Fibroblast of the aortic adventitia (primary cell): ENCODE measurements at regions not wholly inside any gene's neighbourhood (a gene's known extent, or its start where the extent isn't known, plus 50 kb on each side); places are given as distances from the start of the nearest gene placed in this dataset.

ENCODE experiments used
- DNase-seq: peaks from one replicate; pipeline ENCODE4 v3.0.0-alpha.2; 2010; ENCODE audit warnings: low read depth
- H3K4me3 ChIP-seq: 2 replicates; pipeline ENCODE4 v1.5.1; 2011; ENCODE audit warnings: low read depth, mild to moderate bottlenecking, control low read depth, low read length, moderate library complexity
- CTCF ChIP-seq: IDR thresholded peaks from 2 replicates; pipeline ENCODE4 v1.5.1; 2011; ENCODE audit warnings: mild to moderate bottlenecking, low read length, control low read depth, inconsistent platforms; ENCODE audit not compliant: insufficient read depth

GRCh38 chr2:212854771-212855170 lies 296.6 kb downstream of the IKZF2 start:
- no peak for TF ChIP-seq CTCF
- no peak for DNase-seq

GRCh38 chr2:212854116-212854515 lies 297.3 kb downstream of the IKZF2 start:
- TF ChIP-seq CTCF: no peak
- DNase-seq: no peak
- H3K4me3 ChIP-seq: no peak overlapping the region

More at GRCh38 chr2:212854771-212855170, 296.6 kb downstream of the IKZF2 start:
- H3K4me3 ChIP-seq: no peak overlapping the region

DNA sequence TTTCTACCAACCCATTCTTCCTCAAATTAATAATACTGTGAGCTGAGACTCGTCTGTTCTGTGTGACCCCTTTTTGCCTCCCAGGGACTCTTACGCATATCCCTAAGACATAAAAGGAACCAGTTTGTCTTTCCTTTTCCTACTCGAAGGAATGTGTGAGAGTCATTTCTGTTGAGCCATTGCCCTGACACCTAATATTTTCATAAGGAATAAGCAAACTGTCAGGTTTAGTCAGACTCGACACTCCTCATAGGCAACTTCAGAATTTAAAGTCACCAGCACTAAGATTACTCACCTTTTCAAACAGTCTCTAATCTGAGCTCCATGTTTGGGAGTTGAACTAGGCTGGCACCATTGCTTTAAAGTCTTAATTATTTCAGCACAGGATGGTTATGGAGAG lies 305.5 kb downstream of the IKZF2 start:
- H3K4me3 ChIP-seq: no peak overlapping the region
- peak; percentile 37 for DNase-seq
- no peak for TF ChIP-seq CTCF

- peak; percentile 82 for DNase-seq
- TF ChIP-seq CTCF: no peak
- no peak overlapping the region for H3K4me3 ChIP-seq
Measured at GRCh38 chr2:212843409-212844199, 305.0 kb upstream of the ERBB4 start.

DNA sequence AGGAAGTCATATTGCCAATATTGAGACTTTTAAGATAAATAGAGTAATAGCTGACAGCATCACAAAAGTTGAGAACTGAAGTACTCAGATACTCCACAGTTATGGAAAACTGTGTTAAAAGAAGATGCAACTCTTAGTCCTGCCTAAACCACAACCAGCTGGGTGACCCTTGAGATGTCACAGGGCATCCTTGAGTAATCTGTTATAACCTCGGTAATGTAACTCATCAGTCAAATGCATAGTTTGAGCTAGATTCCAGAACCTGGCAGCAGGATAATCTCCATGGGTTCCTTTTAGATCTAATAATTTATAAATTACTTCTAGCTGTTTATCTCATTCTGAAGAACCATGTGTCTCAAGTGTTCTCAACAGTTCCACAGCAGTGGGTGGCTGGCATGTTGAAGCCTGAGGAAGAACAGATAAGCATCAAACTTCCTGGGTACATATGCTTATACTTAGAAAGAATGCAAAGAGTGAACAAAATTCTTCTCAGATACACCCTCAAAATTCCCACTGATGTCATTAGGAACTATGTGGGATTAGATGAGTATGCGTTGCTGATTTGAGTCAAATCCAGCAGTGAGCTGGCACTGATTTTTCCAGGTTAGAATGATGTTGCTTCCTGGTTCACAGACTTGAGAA lies 304.1 kb upstream of the ERBB4 start:
- H3K4me3 ChIP-seq: no peak overlapping the region
- DNase-seq: peak; percentile 75
- TF ChIP-seq CTCF: no peak

DNA sequence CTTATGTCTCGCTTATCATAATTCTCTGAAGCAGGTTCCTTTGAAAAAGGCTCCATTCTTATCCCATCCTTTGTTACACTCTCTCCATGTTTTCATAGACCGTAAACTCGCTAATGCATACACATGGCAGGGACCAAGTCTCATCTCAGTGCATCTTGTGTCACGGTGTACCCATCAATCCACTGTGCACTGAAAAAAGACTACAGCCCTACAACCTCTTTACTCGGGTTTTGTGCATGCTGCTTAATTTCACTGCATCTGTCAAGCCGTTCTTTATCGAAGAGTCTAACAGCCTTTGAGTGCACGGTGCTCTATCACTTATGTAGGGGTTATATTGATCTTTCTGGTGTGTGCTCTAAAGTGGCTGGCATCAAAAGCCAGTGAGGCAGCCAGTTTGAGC lies 302.9 kb upstream of the ERBB4 start:
- no peak overlapping the region for H3K4me3 ChIP-seq
- DNase-seq: no peak
- TF ChIP-seq CTCF: no peak
